ENCODE measurements at regions not wholly inside any gene's neighbourhood (a gene's known extent, or its start where the extent isn't known, plus 50 kb on each side); places are given as distances from the start of the nearest gene placed in this dataset.

DNA sequence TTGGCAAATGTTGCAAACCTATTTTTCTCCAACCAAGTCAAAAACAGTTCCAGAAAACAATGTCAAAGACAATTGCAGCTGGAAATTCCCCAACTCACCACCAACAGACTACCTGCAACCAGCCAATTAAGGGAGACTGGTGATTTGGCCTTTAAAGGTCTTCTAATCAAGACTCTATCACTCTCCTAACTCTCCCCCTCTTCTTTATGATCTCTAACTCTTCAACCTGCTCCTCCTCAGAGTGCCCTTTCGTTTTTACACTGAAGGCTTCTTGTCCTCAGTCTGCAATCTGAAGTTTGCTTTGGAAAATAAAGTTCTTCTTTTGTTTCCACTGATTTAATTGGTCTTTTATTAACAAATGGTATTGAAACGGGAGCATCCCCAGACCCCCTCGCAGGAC lies 203.9 kb downstream of the TECRL start:
- TF ChIP-seq POLR2AphosphoS5 (IDR thresholded peaks at IDR 0.05; ENCODE audit: low read depth, low read length): no peak
- TF ChIP-seq POLR2A (IDR thresholded peaks at IDR 0.05; ENCODE audit: low read depth, low read length): no peak
- no peak for TF ChIP-seq TAF1 (IDR thresholded peaks at IDR 0.05; ENCODE audit: borderline replicate concordance, low read depth, low read length)
